Ammon's horn (tissue), 1 donor: ENCODE measurements at regions not wholly inside any gene's neighbourhood (a gene's known extent, or its start where the extent isn't known, plus 50 kb on each side); places are given as distances from the start of the nearest gene placed in this dataset.
"Not testable (repeated sequence)": the region's sequence is repeated elsewhere in the genome, so short reads cannot be mapped to it uniquely, and the experiment has no call there.

Experiments
- DNase-seq: peaks from one replicate; pipeline ENCODE4 v3.0.0-alpha.2; 2016; ENCODE audit warnings: low spot score

- no peak for DNase-seq
Observed at GRCh38 chr3:101950510-101950909, 101.2 kb downstream of the NFKBIZ start.

DNA sequence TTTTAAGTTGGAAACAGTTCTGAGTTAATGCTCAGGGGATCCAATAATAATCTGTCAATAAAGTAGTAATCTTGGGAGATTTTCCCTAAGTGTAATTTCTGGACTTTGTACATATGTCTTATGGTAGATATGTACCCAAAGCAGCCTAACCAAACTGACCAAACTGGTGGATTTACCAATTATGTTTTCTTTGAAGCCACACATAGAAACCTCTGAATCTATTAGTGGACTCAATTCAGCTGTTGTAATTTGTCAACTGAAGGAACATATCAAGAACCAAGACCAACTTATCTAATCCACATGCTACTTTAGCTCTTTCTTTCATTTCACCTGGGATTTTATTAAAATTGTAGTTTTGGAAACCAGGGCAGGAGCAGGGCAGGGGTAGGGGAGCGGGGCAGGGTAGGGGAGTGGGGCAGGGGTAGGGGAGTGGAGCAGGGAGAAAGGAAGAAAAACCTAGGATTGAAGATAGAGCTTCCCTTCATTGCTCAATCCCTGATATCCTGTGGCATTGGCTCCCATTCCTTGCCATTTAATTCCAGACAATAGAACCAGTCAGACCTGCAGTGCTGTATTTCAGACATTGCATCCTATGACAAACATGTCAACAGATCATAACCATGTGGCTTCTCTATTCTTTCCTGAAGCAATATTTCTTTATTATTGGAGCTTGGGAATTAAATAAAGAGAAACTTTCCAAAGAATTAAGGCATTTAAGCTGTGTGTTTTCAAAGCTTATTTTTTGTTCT is 101.8 kb downstream of the NFKBIZ start:
- no peak for DNase-seq

- DNase-seq: no peak
Observed at GRCh38 chr3:101954361-101954760, 105.0 kb downstream of the NFKBIZ start.

GRCh38 chr3:101954936-101955335 is 105.6 kb downstream of the NFKBIZ start:
- DNase-seq: no peak

DNA sequence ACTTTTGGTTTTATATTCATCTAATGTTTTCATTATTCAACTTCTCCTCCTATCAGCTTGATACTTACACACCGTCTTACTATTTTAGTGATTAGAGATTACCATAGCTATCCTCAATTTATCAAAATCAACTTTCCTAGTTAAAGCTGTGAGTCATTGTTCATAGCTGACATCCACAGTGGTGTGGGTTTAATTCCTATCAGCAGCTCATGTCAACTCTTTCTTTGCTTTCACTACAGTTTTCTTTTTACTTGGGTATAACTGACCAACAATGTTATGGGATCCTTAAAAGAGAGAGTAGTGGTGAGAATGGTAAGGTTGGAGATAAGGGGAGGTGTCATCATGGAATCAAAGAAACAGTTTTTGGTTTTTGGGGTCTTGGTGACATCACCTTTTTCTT is 112.7 kb downstream of the NFKBIZ start:
- no peak for DNase-seq

- no peak for DNase-seq
Observed at GRCh38 chr3:101963902-101964362, 114.6 kb downstream of the NFKBIZ start.

- DNase-seq: no peak
Observed at GRCh38 chr3:101964861-101965260, 115.5 kb downstream of the NFKBIZ start.

DNA sequence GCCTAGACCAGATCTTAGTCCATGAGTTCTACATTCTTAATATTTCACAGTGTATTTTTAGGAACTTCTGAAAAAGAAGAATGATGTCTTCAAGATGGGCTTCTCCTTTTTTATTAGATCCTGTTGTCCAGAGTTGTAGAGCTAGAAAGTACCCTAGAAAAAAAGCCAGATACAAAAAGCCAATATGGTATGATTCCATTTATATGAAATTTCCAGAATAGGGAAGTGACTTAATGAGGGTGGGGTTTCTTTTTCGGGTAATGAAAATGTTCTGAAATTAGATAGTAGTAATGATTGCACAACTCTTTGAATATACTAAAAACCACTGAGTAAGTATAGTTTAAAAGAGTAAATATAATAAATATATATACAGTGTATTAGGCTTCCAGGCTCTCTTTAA is 116.9 kb downstream of the NFKBIZ start:
- DNase-seq: no peak

GRCh38 chr3:101970212-101970611 is 120.9 kb downstream of the NFKBIZ start:
- no peak for DNase-seq

- no peak for DNase-seq
Observed at GRCh38 chr3:101970905-101971304, 121.6 kb downstream of the NFKBIZ start.

DNA sequence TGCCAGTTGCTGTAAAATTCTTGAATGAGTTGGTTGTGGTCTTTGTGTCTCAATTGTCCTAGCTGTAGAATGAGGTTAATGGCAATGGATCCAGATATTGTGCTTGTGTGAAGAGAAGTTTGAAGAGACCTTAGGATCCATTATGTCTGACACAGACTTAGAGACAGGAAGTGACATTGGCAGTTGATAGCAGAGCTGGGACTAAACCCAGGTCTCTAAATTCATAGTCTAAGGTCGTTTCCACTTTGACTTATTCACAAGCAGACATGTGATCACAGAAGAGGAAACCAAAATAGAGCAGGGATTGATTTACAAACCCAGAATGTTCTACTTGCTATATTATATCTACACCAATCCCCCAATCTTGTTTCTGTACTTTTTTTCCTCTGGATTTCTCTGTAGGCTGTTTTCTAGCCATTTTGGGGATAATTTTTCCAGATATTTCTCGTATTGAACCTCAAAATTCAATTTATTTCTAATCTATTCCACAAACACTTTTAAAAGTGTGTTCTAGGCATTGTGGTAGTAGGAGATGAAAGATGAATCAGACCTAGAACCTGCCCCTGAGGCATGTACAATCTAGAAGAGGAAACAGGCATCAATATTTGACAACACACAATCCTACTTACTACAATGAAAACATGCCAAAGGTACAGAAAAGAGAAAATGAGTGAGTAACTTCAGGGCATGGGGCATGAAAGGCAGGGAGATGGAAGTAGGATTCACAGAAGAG is 123.3 kb downstream of the NFKBIZ start:
- DNase-seq: no peak

DNA sequence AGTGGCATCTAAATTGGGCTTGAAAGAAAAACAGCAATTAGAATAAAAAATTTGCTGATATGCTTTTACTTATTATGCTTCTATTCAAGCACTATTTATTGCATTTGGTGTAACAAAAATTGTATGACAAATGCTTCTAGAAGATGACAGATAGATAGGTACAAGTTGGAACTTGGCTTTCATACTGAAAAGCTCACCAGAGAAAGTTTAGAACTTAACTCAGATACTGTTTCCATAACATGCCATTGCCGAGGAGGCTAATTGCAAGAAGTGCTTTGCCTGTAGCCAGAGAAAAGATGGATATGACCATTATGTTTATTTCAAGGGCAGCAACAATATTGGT is 123.8 kb downstream of the NFKBIZ start:
- no peak for DNase-seq

DNA sequence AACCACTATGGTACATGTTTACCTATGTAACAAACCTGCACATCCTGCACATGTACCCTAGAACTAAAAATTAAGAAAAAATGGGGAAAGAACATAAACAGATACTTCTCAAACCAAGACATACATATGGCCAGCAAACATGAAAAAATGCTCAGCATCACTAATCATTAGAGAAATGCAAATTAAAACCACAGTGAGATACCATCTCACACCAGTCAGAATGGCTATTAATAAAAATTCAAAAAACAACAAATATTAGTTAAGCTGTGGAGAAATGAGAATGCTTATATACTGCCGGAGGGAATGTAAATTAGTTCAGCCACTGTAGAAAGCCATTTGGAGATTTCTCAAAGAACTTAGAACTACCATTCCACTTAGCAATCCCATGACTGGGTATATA is 126.1 kb downstream of the NFKBIZ start:
- DNase-seq: not testable (repeated sequence)

GRCh38 chr3:101976473-101976872 is 127.2 kb downstream of the NFKBIZ start:
- no peak for DNase-seq

GRCh38 chr3:101978348-101978747 is 129.0 kb downstream of the NFKBIZ start:
- DNase-seq: no peak

- DNase-seq: no peak
Observed at GRCh38 chr3:101979033-101979432, 129.7 kb downstream of the NFKBIZ start.

DNA sequence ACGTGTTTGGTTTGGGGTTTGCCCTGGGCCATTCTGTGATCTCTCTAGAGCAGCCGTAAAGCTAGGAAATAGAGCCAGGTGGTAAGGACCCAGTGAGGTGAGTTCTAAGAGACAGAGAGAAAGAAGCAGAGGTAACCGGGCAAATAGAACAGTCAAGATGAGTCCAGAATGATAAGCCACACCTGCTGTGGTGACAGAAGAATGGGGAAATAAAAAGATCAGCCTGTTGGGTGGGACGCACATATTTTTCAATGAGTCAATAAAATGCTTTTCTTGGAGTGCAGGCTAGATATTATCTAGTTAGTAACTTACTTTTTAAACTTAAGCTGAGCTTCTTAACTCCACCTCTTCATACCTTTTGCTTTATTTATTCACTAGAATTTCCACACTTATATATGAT is 135.0 kb downstream of the NFKBIZ start:
- no peak for DNase-seq

DNA sequence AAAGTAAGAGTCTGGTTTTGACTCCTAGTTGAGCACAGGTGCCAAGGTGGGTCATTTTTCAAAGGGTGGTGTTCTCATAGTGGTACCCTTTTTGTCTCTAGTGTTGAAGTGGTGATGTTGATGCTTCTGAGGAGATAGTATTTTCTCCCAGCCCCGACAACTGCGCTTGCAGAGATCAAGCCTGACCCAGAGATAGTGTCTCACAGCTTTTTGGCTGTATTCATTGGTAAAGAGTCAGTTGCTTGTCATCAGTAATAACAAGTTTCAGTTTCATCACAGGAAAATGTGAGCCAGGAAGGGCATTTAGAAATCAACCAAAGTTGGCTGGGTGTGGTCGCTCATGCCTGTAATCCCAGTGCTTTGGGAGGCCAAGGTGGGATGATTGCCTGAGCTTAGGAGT is 139.3 kb downstream of the NFKBIZ start:
- no peak for DNase-seq

DNA sequence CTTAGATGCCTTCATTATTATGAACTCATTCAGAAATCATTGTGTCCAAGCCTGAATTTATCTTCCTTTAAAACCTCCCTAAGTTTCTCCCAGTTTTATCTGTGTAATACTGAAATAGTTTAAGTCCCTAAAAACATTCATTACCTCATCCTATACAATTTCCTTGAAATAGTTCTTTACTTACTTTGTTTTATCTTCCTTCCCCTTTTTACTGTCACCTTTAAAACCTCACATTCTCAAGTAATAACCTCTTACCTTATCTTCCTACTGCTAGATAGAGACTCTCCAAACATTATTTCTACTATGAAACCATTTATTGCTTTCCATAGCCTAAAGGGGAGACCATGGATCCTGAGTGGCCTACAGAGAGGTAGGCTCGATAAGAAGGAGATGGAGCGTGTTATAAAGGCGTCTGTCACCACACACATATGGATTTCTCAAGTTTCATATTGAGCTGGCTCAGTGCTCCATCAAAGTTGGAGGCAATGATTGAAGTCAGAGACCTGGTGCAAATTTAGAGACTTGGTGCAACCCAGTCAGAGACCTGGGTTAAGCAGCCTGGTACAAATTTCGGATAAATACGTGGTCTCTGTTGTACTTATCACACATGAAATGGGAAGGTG is 140.4 kb downstream of the NFKBIZ start:
- DNase-seq: no peak

DNA sequence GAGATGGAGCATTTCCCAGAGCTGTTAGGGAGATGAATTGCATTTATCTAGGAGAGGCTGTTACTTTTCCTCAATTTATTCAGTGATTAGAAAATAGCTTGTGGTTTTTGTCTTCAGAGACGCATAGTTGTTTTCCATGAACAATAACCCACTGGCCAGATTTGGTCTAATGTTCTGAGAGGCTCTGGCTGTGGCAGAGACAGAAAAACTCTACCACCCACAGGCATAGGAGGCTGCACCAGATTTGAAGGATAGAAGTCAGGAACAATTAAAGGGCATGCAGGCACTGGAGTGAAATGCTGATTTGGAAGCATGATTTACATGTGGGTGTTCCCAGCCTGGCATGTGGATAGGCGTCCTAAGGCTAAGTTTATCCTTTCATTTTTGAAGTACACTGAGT is 143.5 kb downstream of the NFKBIZ start:
- DNase-seq: peak; percentile 29

DNA sequence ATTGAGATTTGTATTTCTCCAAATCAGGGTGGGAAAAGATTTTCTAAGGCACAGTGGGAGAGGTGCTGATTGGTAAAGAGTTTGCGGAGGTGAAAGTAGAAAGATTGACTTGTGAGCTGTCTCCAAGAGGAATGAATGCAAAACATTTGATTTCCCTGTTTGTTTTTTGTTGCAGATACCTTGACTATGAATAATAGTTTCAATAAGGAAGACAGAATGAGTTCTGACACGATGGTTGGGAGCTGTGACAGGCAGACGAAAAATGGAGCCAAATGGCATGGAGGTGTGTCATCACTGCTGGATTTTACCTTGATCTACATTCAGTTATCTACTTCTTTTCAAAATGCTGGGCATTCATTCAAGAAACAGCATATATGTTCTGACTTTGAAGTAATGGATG is 145.1 kb downstream of the NFKBIZ start:
- no peak for DNase-seq

GRCh38 chr3:101995371-101996046 is 146.2 kb downstream of the NFKBIZ start:
- DNase-seq: no peak

- DNase-seq: no peak
Observed at GRCh38 chr3:101996832-101997231, 147.5 kb downstream of the NFKBIZ start.
